ENCODE measurements at regions not wholly inside any gene's neighbourhood (a gene's known extent, or its start where the extent isn't known, plus 50 kb on each side); places are given as distances from the start of the nearest gene placed in this dataset.

DNA sequence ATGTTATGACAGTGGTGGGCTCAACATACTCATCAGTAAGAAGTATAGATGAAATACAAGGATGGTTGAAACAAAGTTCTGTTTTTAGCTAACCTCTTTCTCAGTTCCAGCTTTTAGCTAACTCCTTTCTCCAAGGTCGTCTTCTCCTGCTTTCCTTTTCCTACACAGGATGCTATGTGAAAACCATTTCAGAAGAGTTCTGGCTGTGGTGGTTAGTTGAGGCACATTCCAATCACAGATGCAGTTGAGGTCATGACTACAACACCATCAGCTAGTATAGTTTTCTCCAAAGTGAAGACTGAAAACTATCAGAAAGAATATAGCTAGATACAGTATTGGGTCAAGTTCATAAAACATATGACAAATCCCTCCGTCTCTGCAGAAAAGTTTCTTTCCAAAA, 477.7 kb upstream of the C9orf72 start:
- TF ChIP-seq, protein P1, sequence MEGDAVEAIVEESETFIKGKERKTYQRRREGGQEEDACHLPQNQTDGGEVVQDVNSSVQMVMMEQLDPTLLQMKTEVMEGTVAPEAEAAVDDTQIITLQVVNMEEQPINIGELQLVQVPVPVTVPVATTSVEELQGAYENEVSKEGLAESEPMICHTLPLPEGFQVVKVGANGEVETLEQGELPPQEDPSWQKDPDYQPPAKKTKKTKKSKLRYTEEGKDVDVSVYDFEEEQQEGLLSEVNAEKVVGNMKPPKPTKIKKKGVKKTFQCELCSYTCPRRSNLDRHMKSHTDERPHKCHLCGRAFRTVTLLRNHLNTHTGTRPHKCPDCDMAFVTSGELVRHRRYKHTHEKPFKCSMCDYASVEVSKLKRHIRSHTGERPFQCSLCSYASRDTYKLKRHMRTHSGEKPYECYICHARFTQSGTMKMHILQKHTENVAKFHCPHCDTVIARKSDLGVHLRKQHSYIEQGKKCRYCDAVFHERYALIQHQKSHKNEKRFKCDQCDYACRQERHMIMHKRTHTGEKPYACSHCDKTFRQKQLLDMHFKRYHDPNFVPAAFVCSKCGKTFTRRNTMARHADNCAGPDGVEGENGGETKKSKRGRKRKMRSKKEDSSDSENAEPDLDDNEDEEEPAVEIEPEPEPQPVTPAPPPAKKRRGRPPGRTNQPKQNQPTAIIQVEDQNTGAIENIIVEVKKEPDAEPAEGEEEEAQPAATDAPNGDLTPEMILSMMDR (IDR thresholded peaks at IDR 0.05): no peak
- no peak for TF ChIP-seq POLR2A (IDR thresholded peaks at IDR 0.05)
- no peak for TF ChIP-seq POLR2AphosphoS5 (IDR thresholded peaks at IDR 0.05)

Data from sigmoid colon (tissue), 4 donors.